GM18873 (cell line): ENCODE measurements at regions not wholly inside any gene's neighbourhood (a gene's known extent, or its start where the extent isn't known, plus 50 kb on each side); places are given as distances from the start of the nearest gene placed in this dataset.
"Not testable (repeated sequence)": the region's sequence is repeated elsewhere in the genome, so short reads cannot be mapped to it uniquely, and the experiment has no call there.

Source experiments
- ATAC-seq: cut with Tn5 transposase; IDR thresholded peaks from one replicate; pipeline ENCODE4 v1.9.1; 2021; ENCODE audit warnings: mild to moderate bottlenecking, moderate library complexity, moderate number of reproducible peaks; ENCODE audit not compliant: unreplicated experiment, low FRiP score

DNA sequence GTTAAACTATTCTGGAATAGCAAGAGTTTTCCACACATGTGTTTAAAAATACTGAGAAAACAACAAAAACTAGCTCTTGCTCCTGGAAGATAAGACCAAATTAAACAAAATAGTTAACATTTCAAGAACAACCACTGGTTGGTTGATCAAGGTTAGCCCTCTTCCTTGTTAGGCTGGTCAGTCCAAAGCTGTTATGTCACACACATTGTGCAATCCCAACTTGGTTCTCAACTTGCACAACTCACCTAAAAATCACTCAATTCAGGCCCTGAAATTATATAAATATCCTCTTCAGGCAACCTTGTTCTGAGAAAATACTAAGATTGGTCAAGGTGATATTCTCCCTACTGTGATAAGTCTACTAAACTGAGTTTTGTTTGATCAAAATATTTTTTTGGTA is 169.7 kb upstream of the LRP1B start:
- ATAC-seq, result no peak

DNA sequence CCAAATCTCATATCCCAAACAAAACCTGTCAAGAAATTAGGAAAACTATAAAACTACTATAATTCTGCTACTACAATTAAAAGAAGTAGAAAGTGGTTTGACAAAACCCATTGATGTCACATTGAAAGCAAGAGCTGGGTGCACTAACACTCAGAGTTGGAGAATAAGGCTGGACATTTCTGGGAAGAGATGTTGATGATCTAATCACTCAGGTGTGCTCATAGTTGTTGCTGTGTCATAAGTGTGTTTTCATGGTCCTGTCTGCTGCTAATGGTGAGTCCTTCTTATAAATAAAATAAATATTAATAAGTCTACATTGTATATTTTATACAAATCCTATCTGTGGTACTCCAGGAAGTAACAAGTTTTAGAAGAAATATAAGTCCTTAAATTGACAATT is 168.2 kb upstream of the LRP1B start:
- no peak for ATAC-seq

DNA sequence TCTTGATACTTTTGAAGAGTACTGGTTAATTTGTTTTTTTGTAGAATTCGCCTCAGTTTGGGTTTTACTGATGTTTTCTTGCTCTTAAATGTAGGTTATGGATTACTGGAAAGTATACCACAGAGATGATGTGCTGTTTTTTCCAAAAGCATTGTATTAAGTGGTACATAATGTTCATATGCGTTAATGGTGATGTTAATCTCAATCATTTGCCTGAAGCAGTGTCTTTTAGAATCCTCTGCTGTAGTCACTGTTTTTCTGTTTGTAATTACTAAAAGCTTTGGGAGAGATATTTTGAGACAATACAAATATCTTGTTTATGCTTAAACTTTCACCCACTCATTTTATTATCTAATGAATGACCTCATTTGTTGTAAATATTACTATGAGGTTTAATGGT is 163.4 kb upstream of the LRP1B start:
- ATAC-seq, result no peak

DNA sequence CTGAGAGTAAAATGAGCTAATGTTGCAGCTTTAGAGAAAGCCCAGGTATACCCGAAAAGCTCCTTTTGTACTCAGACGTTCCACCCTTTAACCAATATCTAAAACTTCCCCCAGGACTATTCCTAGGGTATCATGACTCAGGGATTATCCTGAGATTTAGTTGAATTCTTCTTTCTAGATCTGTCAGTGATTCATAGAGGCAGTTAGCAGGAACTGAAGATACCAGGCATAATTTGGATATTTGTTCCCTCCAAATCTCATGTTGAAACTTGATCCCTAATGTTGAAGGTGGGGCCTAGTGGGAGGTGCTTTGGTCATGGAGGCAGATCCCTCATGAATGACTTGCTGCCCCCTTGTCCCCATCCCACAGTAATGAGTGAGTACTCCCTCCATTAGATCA is 161.2 kb upstream of the LRP1B start:
- no peak for ATAC-seq

DNA sequence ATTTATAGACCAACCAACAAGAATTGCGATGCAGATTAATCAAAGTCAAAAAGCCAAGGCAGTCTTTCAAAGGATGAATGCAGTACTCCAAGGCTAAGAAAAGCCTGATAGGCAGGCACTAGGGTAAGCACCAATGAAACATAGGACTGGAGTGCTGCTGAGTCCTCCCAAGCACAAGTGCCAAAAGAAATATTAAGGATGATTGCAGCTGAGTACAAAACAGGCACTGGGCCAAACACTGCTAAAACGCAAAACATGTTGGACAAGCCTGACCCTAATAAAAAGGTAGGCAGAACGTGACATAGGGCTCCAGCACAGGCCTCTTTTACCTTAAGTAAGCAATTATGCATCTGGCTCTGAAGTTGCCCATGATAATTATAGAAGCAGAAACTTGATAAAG is 160.1 kb upstream of the LRP1B start:
- ATAC-seq, result no peak

DNA sequence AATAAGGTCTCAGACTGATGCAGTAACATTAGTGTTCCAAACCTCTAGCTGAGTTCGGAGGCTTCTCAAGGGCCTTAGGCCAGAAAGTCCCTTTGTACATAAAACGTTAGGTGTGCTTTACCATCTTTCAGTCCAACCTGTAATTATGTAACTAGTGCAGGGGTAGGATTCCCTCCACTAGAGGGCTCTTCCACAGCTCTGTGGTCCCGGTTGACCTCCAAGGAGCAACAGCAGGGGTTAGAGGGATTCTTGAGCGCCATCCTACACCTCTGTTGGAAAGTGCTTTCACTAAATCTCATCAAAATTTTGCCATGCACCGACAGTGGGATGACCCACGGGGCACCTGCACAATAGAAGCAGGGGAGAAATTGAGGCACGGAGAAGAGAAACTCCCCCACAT is 155.8 kb upstream of the LRP1B start:
- no peak for ATAC-seq

DNA sequence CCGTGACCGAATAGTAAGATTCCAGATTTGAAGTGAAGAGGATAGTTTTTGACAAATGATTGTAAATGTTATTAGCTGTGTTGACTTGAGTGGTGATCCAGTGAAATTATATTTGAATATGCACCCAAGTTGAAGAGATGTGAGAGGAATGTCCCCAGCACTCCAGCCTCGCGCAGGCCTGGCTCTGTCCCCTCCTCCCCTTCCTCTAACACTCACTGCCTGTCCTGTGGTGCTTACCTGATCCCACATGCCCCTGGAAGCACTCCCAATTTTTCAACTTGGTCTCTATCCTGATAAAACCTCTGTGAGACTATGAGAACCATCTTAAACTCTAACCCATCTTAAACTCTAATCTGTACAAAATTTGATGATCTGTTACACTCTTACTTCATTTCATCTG is 154.7 kb upstream of the LRP1B start:
- ATAC-seq, result no peak

DNA sequence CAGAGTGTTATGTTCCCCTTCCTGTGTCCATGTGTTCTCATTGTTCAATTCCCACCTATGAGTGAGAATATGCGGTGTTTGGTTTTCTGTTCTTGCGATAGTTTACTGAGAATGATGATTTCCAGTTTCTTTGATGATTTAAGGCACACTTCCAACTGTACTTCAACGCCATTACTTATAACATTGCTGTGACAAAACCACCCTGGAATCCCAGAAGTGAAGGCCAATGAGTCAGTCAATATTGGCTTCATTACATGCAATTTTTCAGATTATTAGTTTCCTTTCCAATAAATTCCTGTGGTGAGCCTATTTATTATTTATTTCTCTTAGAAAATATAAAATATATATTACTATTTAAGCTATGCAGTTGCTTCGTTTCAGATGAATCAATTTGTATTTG is 153.5 kb upstream of the LRP1B start:
- ATAC-seq, result not testable (repeated sequence)

DNA sequence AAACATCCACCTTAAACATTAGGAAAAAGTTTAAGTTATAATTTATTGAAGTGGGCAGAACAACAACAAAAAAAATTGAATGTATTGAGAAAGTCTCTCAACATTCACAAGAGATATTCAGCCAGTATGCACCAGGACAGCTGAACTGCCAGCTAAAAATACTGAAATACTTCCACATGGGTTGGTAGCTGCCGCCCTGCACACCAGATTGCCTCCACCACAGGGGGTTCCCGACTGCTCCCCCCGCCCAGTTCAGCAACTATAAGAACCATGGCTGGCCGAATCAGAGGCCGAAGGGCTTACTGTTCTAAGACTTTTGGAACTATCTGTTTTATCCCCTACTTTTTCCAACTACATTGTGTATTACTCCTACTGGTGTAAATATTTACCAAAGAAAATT is 150.0 kb upstream of the LRP1B start:
- ATAC-seq, result no peak

DNA sequence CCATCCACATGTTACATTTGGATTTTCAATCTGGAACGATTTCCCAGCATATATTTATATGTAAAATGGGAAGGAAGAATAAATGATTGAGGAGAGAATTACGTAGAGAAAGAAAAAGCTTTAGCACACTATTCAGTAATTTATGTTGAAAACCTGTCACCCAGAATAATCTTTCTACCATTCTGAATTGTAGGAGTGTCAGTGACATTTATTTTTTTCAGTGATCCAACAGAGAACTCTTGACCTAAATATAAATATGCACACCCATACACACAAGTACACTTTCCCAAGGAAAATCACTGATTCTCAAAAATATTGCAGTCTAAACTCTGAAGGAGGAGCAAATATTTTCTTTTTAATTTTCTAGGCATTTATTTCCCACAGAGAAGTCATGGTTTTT is 140.2 kb upstream of the LRP1B start:
- ATAC-seq, result no peak

DNA sequence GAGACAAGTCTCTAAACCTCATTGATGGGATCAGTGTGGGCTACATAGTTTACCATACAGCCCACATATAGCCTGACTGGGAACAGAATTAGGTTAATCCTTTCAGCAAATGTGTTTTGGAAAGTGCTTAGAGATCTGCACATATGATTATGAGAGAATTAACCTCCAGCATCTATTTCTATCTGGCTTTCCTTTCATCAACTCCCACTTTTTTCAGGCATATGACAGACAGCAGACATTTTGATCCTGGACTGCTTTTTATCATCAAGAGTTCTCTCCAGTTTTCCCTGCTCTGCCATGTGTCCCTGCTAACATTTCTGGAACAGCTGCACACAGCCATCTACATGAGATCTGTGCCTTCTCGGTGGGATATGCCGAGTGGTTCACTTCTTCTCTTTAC is 139.5 kb upstream of the LRP1B start:
- no peak for ATAC-seq

DNA sequence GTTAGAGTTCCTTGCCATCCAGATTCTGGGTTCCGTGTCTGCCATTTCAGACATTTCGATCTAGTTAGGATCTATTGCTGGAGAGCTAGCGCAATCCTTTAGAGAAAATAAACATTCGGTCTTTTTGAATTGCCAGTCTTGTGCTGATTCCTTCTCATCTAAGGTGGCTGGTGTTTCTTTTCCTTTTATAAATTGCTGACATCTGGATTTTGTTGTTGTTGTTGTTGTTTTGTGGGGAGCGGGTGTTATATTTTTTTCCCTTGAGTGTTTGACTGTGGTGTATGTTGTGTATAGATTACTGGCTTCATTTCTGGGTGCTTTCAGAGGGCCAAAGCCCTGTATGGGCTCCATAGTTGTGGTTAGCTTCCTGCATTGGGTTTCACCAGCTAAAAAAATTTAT is 128.5 kb upstream of the LRP1B start:
- no peak for ATAC-seq

DNA sequence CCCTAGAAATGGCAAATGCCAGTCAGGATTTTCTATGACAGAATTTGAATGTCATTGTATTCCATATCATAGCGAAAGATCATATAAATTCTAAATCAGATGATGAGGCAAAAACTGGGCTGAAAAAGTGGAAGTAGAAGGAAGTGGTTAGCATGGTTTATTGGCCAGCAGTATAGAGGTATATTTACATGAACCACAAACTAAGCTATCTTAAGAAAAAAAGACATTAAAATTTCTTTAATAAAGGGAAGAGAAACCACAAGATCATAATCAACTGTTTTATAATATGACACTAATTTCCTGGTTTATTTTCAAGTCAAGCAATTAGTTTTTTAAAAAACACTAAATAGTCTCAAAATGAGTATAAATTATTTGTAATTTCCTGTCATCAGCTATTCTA is 123.2 kb upstream of the LRP1B start:
- no peak for ATAC-seq

DNA sequence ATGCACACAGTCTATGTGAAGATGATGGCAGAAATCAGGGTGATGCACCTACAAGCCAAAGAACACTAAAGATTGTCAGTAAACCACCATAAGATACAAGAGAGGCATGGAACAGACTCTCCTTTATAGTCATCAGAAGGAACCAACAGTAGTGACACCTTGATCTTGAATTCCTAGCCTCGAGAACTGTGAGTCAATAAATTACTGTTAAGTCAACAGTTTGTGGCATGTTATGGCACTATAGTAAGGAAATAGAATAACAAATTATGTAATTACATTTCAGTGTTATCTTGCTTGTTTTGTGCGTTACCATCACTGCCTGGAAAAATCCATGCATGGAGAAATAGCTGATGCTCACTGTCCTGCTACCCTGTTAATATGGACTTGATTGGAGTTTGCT is 110.2 kb upstream of the LRP1B start:
- ATAC-seq, result no peak

DNA sequence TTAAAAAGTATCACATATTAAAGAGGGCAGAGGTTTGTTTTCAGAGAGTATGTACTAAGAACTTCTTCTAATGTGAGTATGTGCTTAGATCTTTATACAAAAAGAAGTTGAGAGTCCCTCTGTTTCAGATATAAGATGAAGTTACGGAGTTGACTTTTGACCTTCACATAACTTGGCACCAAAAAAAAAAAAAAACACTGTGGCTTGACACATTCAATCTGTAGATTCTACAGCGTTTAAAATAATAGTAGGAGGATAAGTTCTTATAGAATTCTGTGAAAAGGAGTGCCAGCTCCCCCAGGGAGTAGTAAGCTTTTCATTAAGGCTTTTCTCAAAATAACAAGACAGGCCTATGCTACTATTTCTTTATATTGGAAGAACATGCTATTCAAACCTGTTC is 105.4 kb upstream of the LRP1B start:
- ATAC-seq, result no peak

DNA sequence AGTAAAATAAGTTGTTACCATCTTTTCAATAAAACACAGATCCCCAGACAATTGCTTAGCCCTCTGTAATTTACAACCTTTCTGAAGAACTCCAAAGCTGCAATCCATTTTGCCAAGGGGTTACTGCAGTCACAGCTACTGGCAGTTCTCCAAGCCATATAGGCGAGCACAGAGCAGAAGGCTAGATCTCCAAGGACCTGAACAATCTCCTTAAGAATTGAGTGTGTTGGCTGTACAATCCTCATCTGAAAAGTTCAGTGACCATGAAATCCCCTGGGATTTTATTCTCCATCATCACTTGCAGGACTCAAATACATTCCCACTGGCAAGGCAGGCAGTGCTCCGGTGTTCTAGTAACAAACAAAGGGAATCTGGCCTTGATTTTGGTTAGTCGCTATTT is 103.9 kb upstream of the LRP1B start:
- no peak for ATAC-seq

DNA sequence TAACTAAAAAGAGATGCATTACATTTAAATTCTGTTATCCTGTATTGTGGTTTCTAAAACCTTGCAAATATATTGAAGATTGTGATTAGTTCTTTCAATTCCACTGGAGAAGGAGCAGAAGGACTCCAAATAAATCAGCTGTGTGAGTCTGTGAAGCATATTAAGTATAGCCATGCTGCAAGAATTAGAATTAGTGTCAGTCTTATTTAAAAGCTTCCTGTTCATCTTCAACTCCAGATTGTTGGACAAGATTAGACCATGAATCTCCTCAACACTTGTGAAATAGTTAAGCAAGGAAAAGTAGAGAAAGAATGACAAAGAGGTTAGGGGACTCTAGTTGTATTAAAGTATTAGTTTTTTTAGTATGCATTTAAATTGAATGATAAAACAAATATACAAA is 92.5 kb upstream of the LRP1B start:
- no peak for ATAC-seq

DNA sequence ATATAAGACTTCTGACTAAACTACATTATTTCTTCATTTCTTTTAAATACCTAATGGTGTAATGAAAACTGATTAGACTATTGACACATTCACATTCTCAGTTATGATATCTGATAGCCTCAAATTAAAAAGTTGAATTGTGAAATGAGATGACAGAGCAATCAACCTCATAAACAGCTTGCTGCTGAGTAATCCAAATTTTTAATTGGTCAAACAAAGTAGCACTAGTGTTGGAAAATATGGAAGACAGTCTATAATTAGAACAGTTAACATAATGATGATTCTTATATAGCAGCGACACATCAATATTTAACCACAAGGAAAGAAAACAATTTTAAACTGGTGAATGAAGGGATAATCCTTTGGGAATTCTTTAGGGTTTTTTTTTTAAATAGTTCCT is 91.9 kb upstream of the LRP1B start:
- no peak for ATAC-seq

DNA sequence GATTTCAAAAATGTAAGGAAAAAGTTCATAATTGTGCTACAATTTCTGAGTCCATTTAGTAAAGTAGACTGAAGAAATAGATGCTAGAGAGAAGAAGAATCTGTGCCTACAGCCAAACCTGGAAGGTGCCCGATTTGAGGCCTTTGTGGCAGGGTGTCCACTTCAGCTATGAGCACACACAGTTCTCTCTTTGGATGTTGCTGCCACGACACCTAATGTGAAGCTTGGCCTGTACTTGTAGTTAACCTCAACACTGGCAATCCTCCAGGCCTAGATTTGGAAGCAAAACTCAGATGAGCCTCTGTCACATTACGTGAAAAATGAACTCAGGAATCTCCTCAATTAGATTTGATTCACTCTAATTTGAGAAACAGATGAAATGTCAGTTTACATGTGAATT is 90.1 kb upstream of the LRP1B start:
- ATAC-seq, result no peak

DNA sequence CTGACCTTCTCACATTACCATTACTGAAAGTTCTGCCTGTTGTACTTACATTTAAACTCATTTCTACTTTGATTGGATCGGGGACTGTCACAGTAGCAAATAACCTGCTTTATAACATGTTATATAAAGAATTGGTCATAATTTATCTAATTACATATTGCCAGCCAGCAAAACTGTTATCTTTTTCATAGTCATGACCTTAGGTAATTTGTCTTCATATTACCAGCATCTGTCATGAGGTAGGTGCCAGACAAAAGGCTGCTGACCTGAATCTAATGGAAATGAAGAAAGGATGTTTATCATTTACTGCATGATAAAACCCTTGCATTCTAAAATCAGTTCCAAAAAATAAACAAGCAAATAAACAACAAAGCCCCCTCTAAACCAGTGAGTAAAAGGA is 89.4 kb upstream of the LRP1B start:
- no peak for ATAC-seq

DNA sequence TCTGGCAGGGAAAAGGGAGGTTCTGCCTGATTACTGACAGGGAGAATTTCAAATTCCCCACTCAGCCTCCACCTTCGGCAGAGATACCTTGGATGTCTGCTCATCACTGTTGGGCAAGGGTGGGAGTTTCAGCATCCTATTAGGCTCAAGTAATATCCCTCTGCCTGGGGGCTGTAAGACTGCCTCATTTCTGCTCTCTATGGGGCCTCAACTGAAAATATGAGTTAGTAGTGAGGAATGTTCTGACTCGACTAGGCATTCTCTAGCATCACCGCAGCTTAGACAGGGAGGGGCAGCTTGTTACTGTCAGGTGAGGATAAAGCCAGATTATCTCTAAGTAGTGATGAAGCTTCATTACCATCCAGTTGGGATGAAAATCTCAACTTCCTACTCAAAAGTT is 87.7 kb upstream of the LRP1B start:
- ATAC-seq, result no peak

DNA sequence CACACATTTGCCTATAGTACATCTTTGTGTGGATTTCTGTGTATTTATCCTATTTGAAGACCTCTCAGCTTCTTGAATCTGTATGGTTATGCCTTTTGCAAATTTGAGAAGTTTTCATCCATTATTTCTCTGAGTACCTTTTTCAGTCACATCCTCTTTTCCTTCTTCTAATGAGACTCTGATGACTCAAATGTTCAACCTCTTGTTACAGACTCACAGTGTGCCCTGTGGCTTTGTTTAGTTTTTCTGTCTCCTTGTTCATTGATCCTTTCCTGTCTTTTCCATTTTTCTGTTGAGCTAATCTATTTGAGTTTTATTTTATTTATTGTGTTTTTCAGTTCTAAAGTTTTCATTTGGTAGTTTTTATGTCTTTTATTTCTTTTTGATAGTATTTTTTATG is 87.0 kb upstream of the LRP1B start:
- no peak for ATAC-seq

DNA sequence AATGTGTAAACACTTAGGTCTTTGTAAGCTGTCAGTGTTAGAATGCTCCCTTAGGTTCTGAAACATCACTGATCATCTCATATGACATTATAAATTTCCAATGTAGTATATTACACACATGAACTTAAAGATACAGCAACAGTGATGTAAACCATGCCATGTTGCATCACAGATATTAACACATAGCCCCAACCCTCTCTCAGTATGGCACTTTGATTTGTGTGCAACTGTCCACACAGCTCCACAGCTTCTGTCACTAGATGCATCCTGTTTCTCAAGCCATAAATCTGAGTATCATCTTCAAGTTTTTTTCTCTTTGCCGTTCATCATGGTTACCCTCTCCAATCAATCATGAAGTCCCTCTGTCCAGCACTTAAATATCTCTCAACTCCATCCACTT is 69.2 kb upstream of the LRP1B start:
- no peak for ATAC-seq

DNA sequence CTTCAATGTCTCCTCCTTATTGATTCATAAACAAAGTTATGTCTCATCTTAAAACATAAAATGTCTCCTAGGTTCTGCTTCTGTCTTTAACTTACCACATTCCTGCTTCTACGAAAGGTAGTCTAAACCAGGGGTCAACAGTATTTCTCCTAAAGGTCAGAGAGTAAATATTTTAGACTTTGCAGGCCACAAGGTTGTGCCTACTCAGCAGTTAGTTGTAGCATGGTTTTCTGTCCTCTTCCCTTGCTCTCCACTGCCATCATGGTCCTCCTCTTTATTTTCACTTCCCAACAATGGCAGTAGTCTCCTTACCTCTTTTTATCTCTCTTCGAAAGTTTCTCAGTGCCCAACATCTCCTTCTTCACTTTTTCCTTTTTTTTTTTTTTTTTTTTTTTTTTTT is 68.3 kb upstream of the LRP1B start:
- no peak for ATAC-seq
